ENCODE measurements at regions not wholly inside any gene's neighbourhood (a gene's known extent, or its start where the extent isn't known, plus 50 kb on each side); places are given as distances from the start of the nearest gene placed in this dataset.

GRCh38 chr2:16155366-16155765 is 215.0 kb downstream of the MYCN start:
- TF ChIP-seq, protein P1, sequence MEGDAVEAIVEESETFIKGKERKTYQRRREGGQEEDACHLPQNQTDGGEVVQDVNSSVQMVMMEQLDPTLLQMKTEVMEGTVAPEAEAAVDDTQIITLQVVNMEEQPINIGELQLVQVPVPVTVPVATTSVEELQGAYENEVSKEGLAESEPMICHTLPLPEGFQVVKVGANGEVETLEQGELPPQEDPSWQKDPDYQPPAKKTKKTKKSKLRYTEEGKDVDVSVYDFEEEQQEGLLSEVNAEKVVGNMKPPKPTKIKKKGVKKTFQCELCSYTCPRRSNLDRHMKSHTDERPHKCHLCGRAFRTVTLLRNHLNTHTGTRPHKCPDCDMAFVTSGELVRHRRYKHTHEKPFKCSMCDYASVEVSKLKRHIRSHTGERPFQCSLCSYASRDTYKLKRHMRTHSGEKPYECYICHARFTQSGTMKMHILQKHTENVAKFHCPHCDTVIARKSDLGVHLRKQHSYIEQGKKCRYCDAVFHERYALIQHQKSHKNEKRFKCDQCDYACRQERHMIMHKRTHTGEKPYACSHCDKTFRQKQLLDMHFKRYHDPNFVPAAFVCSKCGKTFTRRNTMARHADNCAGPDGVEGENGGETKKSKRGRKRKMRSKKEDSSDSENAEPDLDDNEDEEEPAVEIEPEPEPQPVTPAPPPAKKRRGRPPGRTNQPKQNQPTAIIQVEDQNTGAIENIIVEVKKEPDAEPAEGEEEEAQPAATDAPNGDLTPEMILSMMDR (IDR thresholded peaks at IDR 0.05; ENCODE audit: low read length): no peak
- TF ChIP-seq EZH2 (IDR thresholded peaks at IDR 0.05; ENCODE audit: borderline replicate concordance, low read length): no peak
